WERI-Rb-1 (cell line): ENCODE measurements at regions not wholly inside any gene's neighbourhood (a gene's known extent, or its start where the extent isn't known, plus 50 kb on each side); places are given as distances from the start of the nearest gene placed in this dataset.

Experiments
- DNase-seq: peaks from one replicate; pipeline ENCODE4 v3.0.0-alpha.2; 2020
- H3K27ac ChIP-seq: fragments of 250-450 bp; sonication (Bioruptor Pico); 2 replicates; pipeline ENCODE4 v1.5.1; 2020; ENCODE audit warnings: mild to moderate bottlenecking, moderate library complexity
- H3K27me3 ChIP-seq: fragments of 250-450 bp; sonication (Bioruptor Pico); 2 replicates; pipeline ENCODE4 v1.5.1; 2021; ENCODE audit warnings: mild to moderate bottlenecking, low read depth, moderate library complexity; ENCODE audit not compliant: insufficient read depth, severe bottlenecking
- H3K36me3 ChIP-seq: fragments of 250-450 bp; sonication (Bioruptor Pico); 2 replicates; pipeline ENCODE4 v1.5.1; 2020; ENCODE audit warnings: mild to moderate bottlenecking, moderate library complexity
- H3K4me3 ChIP-seq: 2 replicates; pipeline ENCODE4 v1.5.1; 2011; ENCODE audit warnings: low read depth, mild to moderate bottlenecking, control low read depth, low read length
- H3K9me3 ChIP-seq: fragments of 250-450 bp; sonication (Bioruptor Pico); 2 replicates; pipeline ENCODE4 v1.5.1; 2021; ENCODE audit warnings: mild to moderate bottlenecking, moderate library complexity; ENCODE audit not compliant: severe bottlenecking
- TF ChIP-seq, protein P1 (sequence below): IDR thresholded peaks from 2 replicates; pipeline ENCODE4 v1.5.1; 2011; ENCODE audit warnings: low read depth, mild to moderate bottlenecking, control low read depth, inconsistent platforms, low read length

DNA sequence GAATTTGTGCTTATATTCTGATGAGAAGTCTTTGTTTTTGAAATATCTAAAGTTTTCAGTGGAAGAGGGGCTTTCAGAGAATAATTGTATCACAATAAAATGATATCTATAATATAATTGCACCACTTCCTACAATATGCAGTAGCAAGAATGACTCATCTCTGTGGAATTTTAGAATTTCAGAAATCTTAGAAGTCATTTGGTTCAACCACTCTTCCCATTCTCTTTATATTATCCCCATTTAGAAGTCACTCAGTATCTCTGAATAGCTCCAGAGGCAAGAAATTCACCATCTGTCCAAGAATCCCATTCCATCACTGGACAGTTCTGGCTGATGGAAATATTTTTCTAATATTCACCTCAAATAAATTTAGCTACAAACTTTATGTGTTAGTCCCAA lies 59.3 kb upstream of the CCDC68 start:
- TF ChIP-seq, protein P1, sequence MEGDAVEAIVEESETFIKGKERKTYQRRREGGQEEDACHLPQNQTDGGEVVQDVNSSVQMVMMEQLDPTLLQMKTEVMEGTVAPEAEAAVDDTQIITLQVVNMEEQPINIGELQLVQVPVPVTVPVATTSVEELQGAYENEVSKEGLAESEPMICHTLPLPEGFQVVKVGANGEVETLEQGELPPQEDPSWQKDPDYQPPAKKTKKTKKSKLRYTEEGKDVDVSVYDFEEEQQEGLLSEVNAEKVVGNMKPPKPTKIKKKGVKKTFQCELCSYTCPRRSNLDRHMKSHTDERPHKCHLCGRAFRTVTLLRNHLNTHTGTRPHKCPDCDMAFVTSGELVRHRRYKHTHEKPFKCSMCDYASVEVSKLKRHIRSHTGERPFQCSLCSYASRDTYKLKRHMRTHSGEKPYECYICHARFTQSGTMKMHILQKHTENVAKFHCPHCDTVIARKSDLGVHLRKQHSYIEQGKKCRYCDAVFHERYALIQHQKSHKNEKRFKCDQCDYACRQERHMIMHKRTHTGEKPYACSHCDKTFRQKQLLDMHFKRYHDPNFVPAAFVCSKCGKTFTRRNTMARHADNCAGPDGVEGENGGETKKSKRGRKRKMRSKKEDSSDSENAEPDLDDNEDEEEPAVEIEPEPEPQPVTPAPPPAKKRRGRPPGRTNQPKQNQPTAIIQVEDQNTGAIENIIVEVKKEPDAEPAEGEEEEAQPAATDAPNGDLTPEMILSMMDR = no peak
- Histone ChIP-seq H3K9me3 (no peaks in the 10 kb centered on the region), H3K4me3 (no peak overlapping the region), H3K36me3 (no peaks in the 10 kb centered on the region), H3K27ac (no peak overlapping the region), H3K27me3 (peaks cover 83% of the 10 kb centered on the region)
- no peak for DNase-seq

DNA sequence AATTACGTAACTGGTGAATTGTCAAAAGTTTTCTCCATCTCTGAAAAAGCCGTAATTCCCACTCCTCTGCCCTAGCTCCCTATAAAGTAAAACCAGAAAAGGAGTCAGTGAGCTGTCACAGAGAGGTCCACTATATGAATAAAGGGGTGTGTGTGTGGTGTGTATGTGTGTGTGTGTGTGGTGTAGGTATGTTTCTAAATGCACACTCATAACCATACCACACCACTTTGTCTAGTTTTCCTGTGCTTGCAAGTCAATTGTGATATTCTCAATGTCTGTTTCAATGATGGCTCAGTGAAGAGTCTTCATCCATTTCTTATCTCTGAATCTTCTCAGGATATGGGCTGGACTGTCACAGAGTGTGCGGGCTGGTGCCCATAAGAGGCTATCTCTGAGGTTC lies 54.8 kb upstream of the CCDC68 start:
- Histone ChIP-seq H3K9me3 (peaks cover 5% of the 10 kb centered on the region), H3K27ac (no peak overlapping the region), H3K36me3 (no peaks in the 10 kb centered on the region), H3K27me3 (peaks cover 67% of the 10 kb centered on the region), H3K4me3 (no peak overlapping the region)
- TF ChIP-seq, protein P1 = no peak
- DNase-seq = no peak

DNA sequence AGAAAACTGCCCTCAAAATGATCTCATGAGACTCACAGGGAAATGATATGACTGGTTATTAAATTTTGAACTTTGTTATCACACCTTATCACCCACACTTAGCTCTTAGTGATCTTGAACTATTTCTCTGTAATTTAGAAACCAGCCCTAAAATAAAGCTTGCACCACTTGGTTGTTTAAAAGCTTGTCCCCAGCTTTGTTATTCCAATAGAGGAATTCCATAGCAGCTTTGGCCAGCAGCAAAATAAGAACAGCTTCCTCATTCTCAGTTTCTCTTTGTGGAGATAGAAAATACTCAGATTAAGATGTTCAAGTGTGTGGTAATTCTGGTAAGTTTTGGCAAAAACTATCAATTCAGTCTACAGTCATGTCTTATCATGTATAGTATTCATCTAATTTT lies 54.4 kb upstream of the CCDC68 start:
- Histone ChIP-seq H3K36me3 (no peaks in the 10 kb centered on the region), H3K9me3 (peaks cover 5% of the 10 kb centered on the region), H3K27ac (no peak overlapping the region), H3K4me3 (no peak overlapping the region), H3K27me3 (peaks cover 64% of the 10 kb centered on the region)
- no peak for DNase-seq
- TF ChIP-seq, protein P1 = no peak

DNA sequence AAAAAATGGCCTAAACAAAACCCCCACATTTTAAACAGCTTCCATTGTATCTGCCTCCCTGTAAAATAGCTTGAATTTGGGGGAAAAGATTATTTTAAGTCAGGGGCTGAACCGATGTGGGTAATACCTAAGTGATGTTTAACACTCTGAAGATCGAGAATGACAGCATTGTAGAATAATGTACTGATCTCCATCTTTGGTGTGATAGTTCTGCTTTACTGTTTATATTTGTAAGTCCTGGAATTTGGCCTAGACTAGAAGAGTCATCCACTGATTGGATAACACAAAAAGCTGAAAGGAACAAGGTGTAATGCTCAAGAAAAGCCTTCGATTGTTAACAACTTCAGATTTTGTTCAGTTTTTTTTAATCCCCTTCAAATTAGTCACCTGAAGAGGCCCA lies 53.8 kb upstream of the CCDC68 start:
- TF ChIP-seq, protein P1 = no peak
- H3K27ac ChIP-seq = no peak overlapping the region
- peaks cover 65% of the 10 kb centered on the region for H3K27me3 ChIP-seq
- H3K36me3 ChIP-seq = no peaks in the 10 kb centered on the region
- no peak overlapping the region for H3K4me3 ChIP-seq
- DNase-seq = no peak
- peaks cover 5% of the 10 kb centered on the region for H3K9me3 ChIP-seq

DNA sequence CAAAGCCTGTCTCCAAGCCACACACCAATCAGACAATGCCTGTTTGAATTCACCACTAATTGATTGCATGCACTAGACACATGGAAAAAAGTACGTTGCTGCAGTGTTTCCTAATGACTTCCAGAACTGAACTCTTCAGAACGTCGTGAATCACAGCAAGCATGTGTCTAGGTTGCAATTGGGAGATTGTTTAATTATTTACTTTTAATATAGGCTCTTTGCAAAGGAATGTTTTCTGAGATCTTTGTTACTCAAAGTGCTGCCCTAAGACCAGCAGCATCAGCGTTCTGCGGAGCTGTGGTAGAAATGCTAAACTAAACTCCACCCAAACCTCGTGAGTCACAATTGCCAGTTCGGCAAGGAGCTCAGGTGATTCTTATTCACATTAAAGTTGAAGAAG lies 52.7 kb upstream of the CCDC68 start:
- Histone ChIP-seq H3K9me3 (peaks cover 5% of the 10 kb centered on the region), H3K36me3 (no peaks in the 10 kb centered on the region), H3K27ac (no peak overlapping the region), H3K4me3 (no peak overlapping the region), H3K27me3 (peaks cover 70% of the 10 kb centered on the region)
- TF ChIP-seq, protein P1 = no peak
- DNase-seq = no peak
